GM21367 (cell line): ENCODE measurements at regions not wholly inside any gene's neighbourhood (a gene's known extent, or its start where the extent isn't known, plus 50 kb on each side); places are given as distances from the start of the nearest gene placed in this dataset.
"Not testable (repeated sequence)": the region's sequence is repeated elsewhere in the genome, so short reads cannot be mapped to it uniquely, and the experiment has no call there.

Experiments
- ATAC-seq: cut with Tn5 transposase; IDR thresholded peaks from one replicate; pipeline ENCODE4 v1.9.1; 2021; ENCODE audit not compliant: unreplicated experiment

DNA sequence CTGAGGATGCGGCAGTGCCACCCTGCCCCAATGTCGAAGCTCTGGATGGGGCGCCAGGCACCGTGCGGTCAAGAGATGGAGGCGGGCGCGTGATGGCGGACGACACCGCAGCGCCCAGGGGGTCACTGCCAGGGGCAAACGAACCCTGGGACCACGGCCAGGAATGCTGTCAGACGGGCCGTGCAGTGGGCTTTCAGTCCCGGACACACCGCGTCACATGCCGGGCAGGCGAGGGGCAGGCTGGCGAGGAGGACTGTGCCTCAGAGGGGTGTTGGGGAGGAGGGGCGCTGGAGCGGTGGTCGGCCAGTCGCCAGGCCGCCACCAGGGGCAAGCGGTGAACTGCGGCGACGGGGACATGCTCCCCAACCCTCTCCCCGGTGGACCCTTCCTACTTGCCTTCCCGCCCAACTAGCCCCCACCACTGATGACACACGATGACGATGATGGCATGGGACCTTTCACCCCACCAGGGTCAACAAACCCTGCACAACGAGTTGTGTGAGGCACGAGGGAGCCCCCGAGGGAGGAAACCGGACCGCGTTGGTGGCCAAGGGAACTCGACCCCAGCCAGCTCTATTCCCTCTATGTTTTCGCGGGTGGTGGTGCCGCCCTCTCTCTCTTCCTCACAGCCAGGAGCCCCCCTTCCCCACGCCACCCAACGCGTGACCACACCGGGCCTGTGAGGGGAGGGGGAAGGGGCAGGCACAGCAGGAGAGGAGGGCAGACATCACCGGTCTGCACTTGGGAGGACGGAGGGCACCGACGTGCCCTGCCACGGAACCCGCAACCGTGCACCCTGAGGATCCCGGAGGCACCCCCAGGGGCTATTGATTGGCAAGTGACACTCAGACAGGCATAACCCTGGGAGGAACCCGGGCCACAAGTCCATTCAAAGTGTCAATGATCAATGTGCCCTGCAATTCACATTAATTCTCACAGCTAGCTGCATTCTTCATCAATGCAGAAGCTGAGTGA is 1960.9 kb upstream of the DEFB115 start:
- no peak for ATAC-seq

GRCh38 chr20:29297411-29298270 is 1959.8 kb upstream of the DEFB115 start:
- no peak for ATAC-seq

DNA sequence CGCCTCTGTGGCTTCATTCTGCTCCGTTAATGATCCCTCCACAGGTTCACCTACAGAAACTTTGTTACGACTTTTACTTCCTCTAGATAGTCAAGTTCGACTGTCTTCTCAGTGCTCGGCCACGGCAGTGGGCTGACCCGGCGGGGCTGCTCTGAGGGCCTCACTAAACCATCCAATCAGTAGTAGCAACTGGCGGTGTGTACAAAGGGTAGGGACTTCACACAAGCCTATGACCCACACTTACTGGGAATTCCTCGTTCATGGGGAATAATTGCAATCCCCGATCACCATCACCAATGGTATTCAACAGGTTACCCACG is 1959.2 kb upstream of the DEFB115 start:
- ATAC-seq, result no peak

DNA sequence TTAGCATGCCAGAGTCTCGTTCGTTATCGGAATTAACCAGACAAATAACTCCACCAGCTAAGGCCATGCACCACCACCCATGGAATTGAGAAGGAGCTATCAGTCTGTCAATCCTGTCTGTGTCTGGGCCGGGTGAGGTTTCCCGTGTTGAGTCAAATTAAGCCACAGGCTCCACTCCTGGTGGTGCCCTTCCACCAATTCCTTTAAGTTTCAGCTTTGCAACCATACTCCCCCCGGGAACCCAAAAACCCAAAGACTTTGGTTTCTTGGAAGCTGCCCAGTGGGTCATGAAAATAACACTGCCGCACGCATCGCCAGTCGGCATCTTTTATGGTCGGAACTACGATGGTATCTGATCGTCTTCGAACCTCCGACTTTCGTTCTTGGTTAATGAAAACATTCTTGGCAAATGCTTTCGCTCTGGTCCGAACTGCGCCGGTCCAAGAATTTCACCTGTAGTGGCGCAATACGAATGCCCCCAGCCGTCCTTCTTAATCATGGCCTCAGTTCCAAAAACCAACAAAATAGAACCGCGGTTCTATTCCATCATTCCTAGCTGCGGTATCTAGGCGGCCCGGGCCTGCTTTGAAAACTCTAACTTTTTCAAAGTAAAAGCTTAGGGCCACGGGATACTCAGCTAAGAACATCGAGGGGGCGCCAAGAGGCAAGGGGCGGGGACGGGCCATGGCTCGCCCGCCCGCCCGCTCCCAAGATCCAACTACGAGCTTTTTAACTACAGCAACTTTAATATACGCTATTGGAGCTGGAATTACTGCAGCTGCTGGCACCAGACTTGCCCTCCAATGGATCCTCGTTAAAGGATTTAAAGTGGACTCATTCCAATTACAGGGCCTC is 1958.5 kb upstream of the DEFB115 start:
- ATAC-seq, result no peak

- ATAC-seq, result no peak
These were observed 1957.5 kb upstream of the DEFB115 start for GRCh38 chr20:29299811-29300578.

GRCh38 chr20:29300579-29301551 is 1956.6 kb upstream of the DEFB115 start:
- no peak for ATAC-seq

DNA sequence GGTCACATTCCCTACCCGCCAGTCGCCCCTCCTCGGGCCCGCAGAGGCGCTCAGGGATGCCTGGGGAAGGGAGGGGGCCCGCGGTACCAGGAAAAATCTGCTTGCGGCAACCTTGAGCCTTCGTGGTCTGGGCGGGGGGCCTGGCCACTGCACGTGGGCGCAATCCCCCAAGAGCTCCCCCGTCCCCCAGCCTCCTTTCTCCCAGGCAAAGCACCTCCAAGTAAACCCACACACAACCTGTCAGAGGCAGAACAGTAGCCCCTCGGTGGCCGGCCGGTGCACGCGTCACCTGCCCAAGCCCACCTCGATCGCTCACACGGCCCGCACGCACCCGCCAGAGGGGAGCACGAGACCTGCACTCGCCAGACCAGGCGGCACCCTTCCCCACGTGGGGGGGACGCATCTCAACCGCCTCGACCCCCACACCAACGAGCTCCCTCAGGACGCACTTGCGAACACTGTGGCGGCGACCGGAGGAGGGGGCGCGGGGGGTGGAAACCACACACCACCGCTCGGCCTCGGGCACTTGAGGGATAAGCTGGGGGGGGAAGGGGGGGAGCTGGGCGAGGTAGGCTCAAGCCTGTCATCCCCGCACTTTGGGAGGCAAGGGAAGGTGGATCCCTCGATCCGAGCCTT is 1955.7 kb upstream of the DEFB115 start:
- ATAC-seq, result no peak

DNA sequence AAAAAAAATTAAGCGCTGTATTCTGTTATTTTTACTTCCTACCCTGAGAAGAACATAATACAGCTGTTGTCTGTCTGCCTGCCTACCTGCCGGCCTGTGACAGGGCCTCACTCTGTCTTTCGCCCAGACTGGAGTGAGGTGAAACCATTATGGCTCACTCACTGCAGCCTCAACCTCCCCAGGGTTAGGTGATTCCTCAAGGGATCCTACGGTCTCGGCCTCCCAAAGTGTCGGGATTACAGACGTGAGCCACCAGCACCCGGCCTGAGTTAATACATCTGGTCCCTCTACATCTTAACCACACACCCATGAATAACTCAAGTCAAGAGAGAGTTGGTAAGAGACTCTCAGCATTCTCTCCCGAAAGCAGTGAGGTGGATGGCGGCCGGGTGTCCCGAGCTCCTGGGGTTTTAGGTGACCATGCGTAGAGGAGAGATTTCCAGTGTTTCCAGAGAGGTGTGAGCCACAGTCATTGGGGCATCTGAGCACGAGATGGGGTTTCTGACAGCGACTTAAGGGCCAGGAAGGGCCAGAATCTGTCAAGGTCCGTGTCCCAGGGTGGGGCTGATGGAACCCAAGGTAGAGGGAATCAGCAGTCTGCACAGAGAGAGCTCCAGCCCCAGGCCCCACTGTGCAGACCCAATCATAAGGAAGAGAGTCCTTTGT is 1954.4 kb upstream of the DEFB115 start:
- no peak for ATAC-seq

- ATAC-seq, result no peak
These were observed 1950.9 kb upstream of the DEFB115 start for GRCh38 chr20:29306390-29307072.

DNA sequence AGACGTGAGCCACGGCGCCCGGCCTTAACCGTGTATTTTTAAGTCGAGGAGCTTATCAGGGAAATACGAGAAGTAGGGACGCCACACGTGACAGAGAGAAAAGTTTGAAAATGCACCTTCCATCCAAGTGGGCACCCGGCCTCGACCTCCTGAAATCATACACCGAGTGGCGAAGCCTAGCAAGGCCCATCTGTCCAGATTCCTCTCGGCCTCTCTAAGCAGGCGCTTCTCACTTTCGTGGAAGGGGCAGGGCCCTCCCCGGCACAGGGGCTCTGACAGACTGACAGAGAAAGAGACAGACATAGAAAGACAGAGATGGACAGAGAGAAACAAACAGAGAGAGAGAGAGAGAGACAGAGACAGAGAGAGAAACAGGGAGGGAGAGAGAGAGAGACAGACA is 1950.0 kb upstream of the DEFB115 start:
- ATAC-seq, result not testable (repeated sequence)

- not testable (repeated sequence) for ATAC-seq
These were observed 1948.5 kb upstream of the DEFB115 start for GRCh38 chr20:29308956-29309355.

DNA sequence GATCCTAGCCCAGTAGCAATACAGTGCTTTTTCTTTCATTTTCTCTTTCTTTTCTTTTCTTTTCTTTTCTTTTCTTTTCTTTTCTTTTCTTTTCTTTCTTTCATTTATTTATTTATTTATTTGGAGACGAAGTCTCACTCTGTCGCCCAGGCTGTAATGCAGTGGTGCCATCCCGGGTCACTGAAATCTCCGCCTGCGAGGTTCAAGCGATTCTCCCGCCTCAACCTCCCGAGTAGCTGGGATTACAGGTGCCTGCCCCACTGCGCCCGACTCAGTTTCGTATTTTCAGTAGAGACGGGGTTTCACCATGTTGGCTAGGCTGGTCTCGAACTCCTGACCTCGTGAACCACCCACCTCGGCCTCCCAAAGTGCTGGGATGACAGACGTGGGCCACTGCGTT is 1948.0 kb upstream of the DEFB115 start:
- ATAC-seq, result not testable (repeated sequence)

DNA sequence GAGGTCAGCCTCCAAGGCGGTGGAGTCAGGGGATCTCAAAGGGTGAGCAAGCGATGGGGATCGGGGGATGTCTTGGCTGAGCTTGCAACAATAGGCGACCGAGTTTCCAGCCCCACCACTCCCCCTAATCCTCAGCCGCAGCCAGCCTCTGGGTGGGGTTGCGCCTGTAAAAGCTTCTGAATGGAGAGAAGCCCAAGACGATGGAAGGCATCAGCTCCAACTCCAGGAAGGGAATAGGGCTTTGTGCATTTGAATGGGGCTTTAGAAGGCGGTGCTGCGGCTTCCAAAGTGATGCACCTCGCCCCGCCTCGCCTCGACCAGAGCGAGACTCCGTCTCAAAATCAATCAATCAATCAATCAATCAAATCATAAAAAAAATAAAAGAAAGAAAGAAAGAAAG is 1946.4 kb upstream of the DEFB115 start:
- not testable (repeated sequence) for ATAC-seq

GRCh38 chr20:29312679-29313078 is 1944.8 kb upstream of the DEFB115 start:
- not testable (repeated sequence) for ATAC-seq

DNA sequence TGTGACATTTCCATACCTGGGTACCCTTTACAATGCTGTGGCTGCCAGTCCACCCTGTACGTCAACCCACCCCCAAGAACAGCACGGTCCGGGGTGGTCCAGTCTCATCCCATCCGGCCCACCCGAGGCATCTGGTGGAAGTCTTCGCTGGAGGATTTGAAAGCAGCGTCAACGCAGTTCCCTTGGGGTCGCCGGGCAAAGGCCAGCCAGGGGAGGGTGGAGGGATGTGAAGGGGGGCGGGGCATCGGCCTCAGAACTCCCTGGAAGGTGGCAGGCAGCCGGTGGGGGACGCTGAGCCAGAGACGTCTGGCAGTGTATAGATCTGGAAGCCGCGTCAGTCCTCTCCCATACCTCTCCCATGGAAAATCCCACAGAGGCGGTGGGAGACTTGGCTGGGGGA is 1944.0 kb upstream of the DEFB115 start:
- no peak for ATAC-seq

DNA sequence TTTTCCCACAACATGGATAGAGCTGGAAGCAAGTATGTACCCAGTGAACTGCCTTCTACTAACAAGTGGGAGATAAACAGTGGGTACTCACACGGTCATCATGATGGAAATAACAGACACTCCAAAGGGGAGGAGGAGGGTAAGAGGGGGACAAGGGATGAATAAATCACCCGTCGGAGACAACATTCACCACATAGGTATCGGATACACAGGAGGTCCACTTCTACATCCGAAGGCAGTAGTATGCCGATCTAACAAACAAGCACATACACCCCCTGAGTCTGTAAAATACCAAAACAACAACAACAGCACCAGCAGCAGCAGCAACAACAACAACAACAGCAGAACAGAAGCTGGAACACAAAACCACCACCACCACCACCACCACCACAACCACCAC is 1943.2 kb upstream of the DEFB115 start:
- no peak for ATAC-seq

- no peak for ATAC-seq
These were observed 1938.5 kb upstream of the DEFB115 start for GRCh38 chr20:29318871-29319461.
